Chondrocyte (in vitro differentiated cells): ENCODE measurements at regions not wholly inside any gene's neighbourhood (a gene's known extent, or its start where the extent isn't known, plus 50 kb on each side); places are given as distances from the start of the nearest gene placed in this dataset.

Source experiments
- DNase-seq: peaks from one replicate; pipeline ENCODE4 v3.0.0; 2021; ENCODE audit warnings: mixed read lengths, low spot score
- H3K27ac Mint-ChIP-seq: one replicate; pipeline ENCODE4 v1.8.0; 2021; ENCODE audit warnings: mild to moderate bottlenecking, moderate library complexity, mixed read lengths; ENCODE audit not compliant: unreplicated experiment
- H3K27me3 Mint-ChIP-seq: 2 replicates; pipeline ENCODE4 v1.8.0; 2021; ENCODE audit warnings: low read depth, mixed read lengths
- H3K36me3 Mint-ChIP-seq: 2 replicates; pipeline ENCODE4 v1.8.0; 2021; ENCODE audit warnings: low read depth, mixed read lengths
- H3K4me1 Mint-ChIP-seq: 2 replicates; pipeline ENCODE4 v1.8.0; 2021; ENCODE audit warnings: low read depth, mild to moderate bottlenecking, mixed read lengths
- H3K4me3 Mint-ChIP-seq: one replicate; pipeline ENCODE4 v1.8.0; 2021; ENCODE audit warnings: mild to moderate bottlenecking, moderate library complexity, mixed read lengths; ENCODE audit not compliant: unreplicated experiment
- H3K9me3 Mint-ChIP-seq: 2 replicates; pipeline ENCODE4 v1.8.0; 2021; ENCODE audit warnings: low read depth, mixed read lengths
- TF ChIP-seq, protein P1 (sequence below): fragments of 200-600 bp; sonication (generic); IDR thresholded peaks from 2 replicates; pipeline ENCODE4 v1.5.0; 2021; ENCODE audit warnings: antibody characterized with exemption, mild to moderate bottlenecking, moderate library complexity

GRCh38 chr6:140314682-140315081 lies 940.2 kb upstream of the CITED2 start:
- no peaks in the 10 kb centered on the region for H3K36me3 Mint-ChIP-seq
- H3K9me3 Mint-ChIP-seq, result peaks cover 10% of the 10 kb centered on the region
- H3K27me3 Mint-ChIP-seq, result no peaks in the 10 kb centered on the region
- peaks cover 18% of the 10 kb centered on the region for H3K4me1 Mint-ChIP-seq
- DNase-seq, result no peak
- H3K27ac Mint-ChIP-seq, result no peak overlapping the region
- TF ChIP-seq, protein P1, sequence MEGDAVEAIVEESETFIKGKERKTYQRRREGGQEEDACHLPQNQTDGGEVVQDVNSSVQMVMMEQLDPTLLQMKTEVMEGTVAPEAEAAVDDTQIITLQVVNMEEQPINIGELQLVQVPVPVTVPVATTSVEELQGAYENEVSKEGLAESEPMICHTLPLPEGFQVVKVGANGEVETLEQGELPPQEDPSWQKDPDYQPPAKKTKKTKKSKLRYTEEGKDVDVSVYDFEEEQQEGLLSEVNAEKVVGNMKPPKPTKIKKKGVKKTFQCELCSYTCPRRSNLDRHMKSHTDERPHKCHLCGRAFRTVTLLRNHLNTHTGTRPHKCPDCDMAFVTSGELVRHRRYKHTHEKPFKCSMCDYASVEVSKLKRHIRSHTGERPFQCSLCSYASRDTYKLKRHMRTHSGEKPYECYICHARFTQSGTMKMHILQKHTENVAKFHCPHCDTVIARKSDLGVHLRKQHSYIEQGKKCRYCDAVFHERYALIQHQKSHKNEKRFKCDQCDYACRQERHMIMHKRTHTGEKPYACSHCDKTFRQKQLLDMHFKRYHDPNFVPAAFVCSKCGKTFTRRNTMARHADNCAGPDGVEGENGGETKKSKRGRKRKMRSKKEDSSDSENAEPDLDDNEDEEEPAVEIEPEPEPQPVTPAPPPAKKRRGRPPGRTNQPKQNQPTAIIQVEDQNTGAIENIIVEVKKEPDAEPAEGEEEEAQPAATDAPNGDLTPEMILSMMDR, result no peak
- H3K4me3 Mint-ChIP-seq, result no peak overlapping the region

DNA sequence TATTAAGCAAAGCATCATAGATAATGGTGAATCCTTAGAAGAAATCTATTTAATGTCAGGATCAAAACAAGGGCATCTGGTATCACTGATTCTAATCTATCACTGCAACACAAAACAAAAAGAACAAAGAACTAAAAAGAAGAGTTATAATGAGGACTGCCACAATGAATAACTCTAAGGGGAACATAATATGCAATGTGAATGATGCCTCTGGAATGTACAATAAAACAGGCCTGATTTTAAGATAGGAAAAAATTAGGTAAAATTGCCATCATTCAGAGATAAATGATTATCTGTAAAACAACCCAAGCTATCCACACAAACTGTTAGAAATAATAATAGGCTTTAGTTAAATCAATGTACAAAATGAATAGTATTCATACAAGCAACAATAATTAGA lies 936.7 kb upstream of the CITED2 start:
- H3K27me3 Mint-ChIP-seq, result no peaks in the 10 kb centered on the region
- H3K9me3 Mint-ChIP-seq, result peaks cover 14% of the 10 kb centered on the region
- no peak overlapping the region for H3K27ac Mint-ChIP-seq
- no peak overlapping the region for H3K4me3 Mint-ChIP-seq
- no peaks in the 10 kb centered on the region for H3K36me3 Mint-ChIP-seq
- TF ChIP-seq, protein P1, result no peak
- no peak for DNase-seq
- H3K4me1 Mint-ChIP-seq, result peaks cover 4% of the 10 kb centered on the region

DNA sequence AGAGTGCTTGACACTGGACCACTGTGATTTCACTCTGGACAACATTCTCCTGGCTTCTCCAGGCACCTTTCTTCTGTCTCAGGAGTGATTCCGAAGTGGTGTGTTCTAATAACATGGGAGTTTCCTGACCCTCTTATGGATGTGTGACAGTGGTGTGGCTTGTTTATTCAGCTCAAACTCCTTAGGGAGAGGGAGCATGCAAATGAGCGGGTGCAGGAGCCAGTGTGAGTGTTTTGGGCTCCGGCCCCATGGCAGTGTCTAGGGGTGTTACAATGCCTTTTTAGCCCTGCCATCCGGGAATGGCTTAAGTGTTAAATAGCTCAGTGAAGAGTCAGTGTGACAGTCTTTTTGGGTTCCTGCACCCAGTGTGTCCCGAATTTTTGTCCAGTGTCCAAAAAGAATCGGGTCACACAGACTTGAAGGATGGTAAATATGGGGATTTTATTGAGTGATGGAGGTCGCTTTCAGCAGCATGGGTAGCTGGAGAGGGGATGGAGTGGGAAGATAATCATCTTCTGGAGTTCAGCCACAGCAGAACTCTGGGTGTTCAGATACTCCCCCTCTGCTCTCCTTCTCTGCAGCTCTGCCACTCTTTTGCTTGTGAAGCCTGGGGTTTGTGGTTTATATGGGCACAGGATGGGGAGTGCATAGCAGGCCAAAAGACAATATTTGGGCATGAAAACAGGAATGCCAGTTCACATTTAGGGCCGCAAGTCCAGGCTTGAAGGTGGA lies 928.9 kb upstream of the CITED2 start:
- no peaks in the 10 kb centered on the region for H3K27me3 Mint-ChIP-seq
- no peak overlapping the region for H3K4me3 Mint-ChIP-seq
- DNase-seq, result no peak
- peaks cover 14% of the 10 kb centered on the region for H3K4me1 Mint-ChIP-seq
- peaks cover 3% of the 10 kb centered on the region for H3K9me3 Mint-ChIP-seq
- no peaks in the 10 kb centered on the region for H3K36me3 Mint-ChIP-seq
- TF ChIP-seq, protein P1, result no peak
- no peak overlapping the region for H3K27ac Mint-ChIP-seq

GRCh38 chr6:140300331-140300730 lies 925.9 kb upstream of the CITED2 start:
- Mint-ChIP-seq H3K4me1 (peaks cover 14% of the 10 kb centered on the region), H3K4me3 (no peak overlapping the region), H3K27me3 (no peaks in the 10 kb centered on the region), H3K36me3 (peaks cover 4% of the 10 kb centered on the region), H3K9me3 (peaks cover 13% of the 10 kb centered on the region), H3K27ac (no peak overlapping the region)
- no peak for DNase-seq
- TF ChIP-seq, protein P1, result no peak

DNA sequence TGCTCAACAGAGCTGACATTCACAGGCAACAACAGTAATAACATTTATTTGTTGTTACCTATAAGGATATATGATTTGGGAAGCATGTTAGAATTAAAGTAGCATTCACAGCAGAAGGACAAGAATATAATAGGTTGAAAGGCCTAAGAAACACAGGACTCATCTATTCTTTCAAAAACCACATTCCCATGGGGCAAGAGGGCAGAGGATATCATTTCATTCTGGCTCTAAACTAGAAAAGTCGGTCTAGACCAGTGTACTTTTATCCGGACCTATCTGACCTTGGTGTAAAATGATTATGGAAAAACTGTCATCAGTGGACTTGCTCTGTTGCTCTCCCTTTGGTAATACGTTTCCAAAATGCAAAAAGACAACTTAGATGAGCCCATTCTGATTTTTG lies 914.7 kb upstream of the CITED2 start:
- no peaks in the 10 kb centered on the region for H3K27me3 Mint-ChIP-seq
- peaks cover 14% of the 10 kb centered on the region for H3K9me3 Mint-ChIP-seq

More for the DNA sequence above, 914.7 kb upstream of the CITED2 start:
- Mint-ChIP-seq H3K27ac (no peak overlapping the region), H3K36me3 (peaks cover 8% of the 10 kb centered on the region), H3K4me1 (no peaks in the 10 kb centered on the region), H3K4me3 (no peak overlapping the region)
- TF ChIP-seq, protein P1, result no peak
- no peak for DNase-seq
